ENCODE measurements at regions not wholly inside any gene's neighbourhood (a gene's known extent, or its start where the extent isn't known, plus 50 kb on each side); places are given as distances from the start of the nearest gene placed in this dataset.
"Not testable (repeated sequence)": the region's sequence is repeated elsewhere in the genome, so short reads cannot be mapped to it uniquely, and the experiment has no call there.

- CTCF ChIA-PET; H3K4me1 ChIP-seq (ENCODE audit: insufficient read depth, low read length); H3K79me2 ChIP-seq (ENCODE audit: low read length); POLR2A ChIA-PET (ENCODE audit: unreplicated experiment); H2AFZ ChIP-seq (ENCODE audit: low read length); H3K4me2 ChIP-seq (ENCODE audit: low read length); H3K36me3 ChIP-seq (ENCODE audit: low read depth, low read length); H3K27me3 ChIP-seq (ENCODE audit: low read length); H3K4me3 ChIP-seq (ENCODE audit: low read length); intact Hi-C loops (cut with micrococcal nuclease); ATAC-seq; H3K9me3 ChIP-seq (ENCODE audit: low read length); H3K27ac ChIP-seq (ENCODE audit: low read length); DNase-seq; H3K9me2 ChIP-seq (replicated peaks; ENCODE audit: low read length); H3F3A ChIP-seq (ENCODE audit: low read length, unreplicated experiment); BruUV-seq (replicated peaks); H3K9ac ChIP-seq (ENCODE audit: low read length); H4K20me1 ChIP-seq (ENCODE audit: low read length): not testable (repeated sequence)
Measured at GRCh38 chr12:93239789-93240188, 137.9 kb upstream of the NUDT4 start.

GRCh38 chr12:93242154-93242972, 135.4 kb upstream of the NUDT4 start:
- no peaks in the 10 kb centered on the region for H3K4me1 ChIP-seq (ENCODE audit: insufficient read depth, low read length)
- H3K4me3 ChIP-seq (ENCODE audit: low read length): no peak overlapping the region
- DNase-seq (no peak), ATAC-seq (no peak)
- no peaks in the 10 kb centered on the region for H3F3A ChIP-seq (ENCODE audit: low read length, unreplicated experiment)
- H3K9ac ChIP-seq (ENCODE audit: low read length): no peak overlapping the region
- no peak overlapping the region for H2AFZ ChIP-seq (ENCODE audit: low read length)
- TF ChIP-seq CTCF (conservative IDR thresholded peaks at IDR 0.05; ENCODE audit: low read depth, low read length) (no peak), EZH2phosphoT487 (IDR thresholded peaks at IDR 0.05; ENCODE audit: borderline replicate concordance, low read length) (no peak), EZH2 (IDR thresholded peaks at IDR 0.05; ENCODE audit: low read length, unreplicated experiment) (no peak)
- peaks cover 2% of the 10 kb centered on the region; the same call in 1 of the 2 replicates for H3K36me3 ChIP-seq (ENCODE audit: low read depth, low read length)
- intact Hi-C loops (cut with micrococcal nuclease): no loop called here
- H3K4me2 ChIP-seq (ENCODE audit: low read length): no peak overlapping the region
- BruUV-seq (replicated peaks): no TSS peak
- ChIA-PET CTCF (no interaction called here), POLR2A (ENCODE audit: unreplicated experiment) (interaction anchor here (0.5 kb wide), 1 partner anchor 135 kb away, joined by 15 read pairs; no protein-coding TSS in a partner anchor)
- no peaks in the 10 kb centered on the region for H4K20me1 ChIP-seq (ENCODE audit: low read length)
- no peak overlapping the region for H3K27ac ChIP-seq (ENCODE audit: low read length)
- no peaks in the 10 kb centered on the region for H3K9me2 ChIP-seq (replicated peaks; ENCODE audit: low read length)
- no peaks in the 10 kb centered on the region for H3K79me2 ChIP-seq (ENCODE audit: low read length)
- H3K9me3 ChIP-seq (ENCODE audit: low read length): no peaks in the 10 kb centered on the region
- H3K27me3 ChIP-seq (ENCODE audit: low read length): no peaks in the 10 kb centered on the region

- no peak overlapping the region for H3K4me2 ChIP-seq (ENCODE audit: low read length)
- TF ChIP-seq CTCF (conservative IDR thresholded peaks at IDR 0.05; ENCODE audit: low read depth, low read length) (no peak), EZH2phosphoT487 (IDR thresholded peaks at IDR 0.05; ENCODE audit: borderline replicate concordance, low read length) (no peak), EZH2 (IDR thresholded peaks at IDR 0.05; ENCODE audit: low read length, unreplicated experiment) (no peak)
- no peaks in the 10 kb centered on the region for H3K79me2 ChIP-seq (ENCODE audit: low read length)
- H3K4me3 ChIP-seq (ENCODE audit: low read length): no peak overlapping the region
- intact Hi-C loops (cut with micrococcal nuclease): no loop called here
- H4K20me1 ChIP-seq (ENCODE audit: low read length): no peaks in the 10 kb centered on the region
- CTCF ChIA-PET: no interaction called here
- H3K9me3 ChIP-seq (ENCODE audit: low read length): no peaks in the 10 kb centered on the region
- DNase-seq (no peak), ATAC-seq (no peak)
- no peaks in the 10 kb centered on the region for H3K4me1 ChIP-seq (ENCODE audit: insufficient read depth, low read length)
- no peaks in the 10 kb centered on the region for H3K27me3 ChIP-seq (ENCODE audit: low read length)
- H2AFZ ChIP-seq (ENCODE audit: low read length): no peak overlapping the region
- no TSS peak for BruUV-seq (replicated peaks)
- H3K36me3 ChIP-seq (ENCODE audit: low read depth, low read length): no peaks in the 10 kb centered on the region
- H3K9me2 ChIP-seq (replicated peaks; ENCODE audit: low read length): no peaks in the 10 kb centered on the region
- H3K9ac ChIP-seq (ENCODE audit: low read length): no peak overlapping the region
- POLR2A ChIA-PET (ENCODE audit: unreplicated experiment): no interaction called here
- no peaks in the 10 kb centered on the region for H3F3A ChIP-seq (ENCODE audit: low read length, unreplicated experiment)
- no peak overlapping the region for H3K27ac ChIP-seq (ENCODE audit: low read length)
Measured at GRCh38 chr12:93243382-93243688, 134.4 kb upstream of the NUDT4 start.

All from PC-3 (cell line).